ENCODE measurements at regions not wholly inside any gene's neighbourhood (a gene's known extent, or its start where the extent isn't known, plus 50 kb on each side); places are given as distances from the start of the nearest gene placed in this dataset.

GRCh38 chr9:23563517-23563916 is 262.5 kb downstream of the ELAVL2 start:
- TF ChIP-seq RAD21 (conservative IDR thresholded peaks at IDR 0.05) (no peak), CTCF (IDR thresholded peaks at IDR 0.05; ENCODE audit: poor library complexity, severe bottlenecking) (no peak), MXI1 (conservative IDR thresholded peaks at IDR 0.05; ENCODE audit: poor library complexity, severe bottlenecking) (no peak), TAF1 (IDR thresholded peaks at IDR 0.05; ENCODE audit: low read depth) (no peak), EP300 (conservative IDR thresholded peaks at IDR 0.05; ENCODE audit: poor library complexity, severe bottlenecking) (no peak), EZH2 (IDR thresholded peaks at IDR 0.05; ENCODE audit: borderline replicate concordance, insufficient read depth, low read length, poor library complexity, severe bottlenecking) (no peak)
